ENCODE measurements at regions not wholly inside any gene's neighbourhood (a gene's known extent, or its start where the extent isn't known, plus 50 kb on each side); places are given as distances from the start of the nearest gene placed in this dataset.

DNA sequence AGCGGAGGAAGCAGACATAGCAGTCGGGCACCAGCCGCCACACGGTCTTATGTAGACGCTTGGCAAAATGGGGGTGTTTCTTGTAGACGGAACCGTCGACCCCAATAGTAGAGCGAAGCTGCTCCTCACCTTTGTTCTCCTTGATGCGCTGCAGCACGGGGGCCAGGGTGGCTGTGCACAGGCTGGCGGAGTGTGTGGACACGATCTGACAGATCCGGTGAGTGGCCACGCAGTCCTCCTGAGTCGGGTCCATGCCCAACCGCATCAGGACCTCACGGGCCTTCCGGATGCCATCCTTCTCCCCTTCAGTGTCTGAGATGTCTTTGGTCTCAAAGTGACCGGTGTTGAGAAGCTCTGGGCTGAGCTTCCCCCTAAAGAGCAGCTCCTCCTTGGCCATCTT lies 153.0 kb downstream of the TENT5D start:
- no peak for TF ChIP-seq TCF12 (IDR thresholded peaks at IDR 0.05; ENCODE audit: low read depth)
- no peak for TF ChIP-seq RAD21 (IDR thresholded peaks at IDR 0.05; ENCODE audit: low read depth)
- TF ChIP-seq TAF1 (IDR thresholded peaks at IDR 0.05; ENCODE audit: low read depth) = no peak
- TF ChIP-seq, protein P1, sequence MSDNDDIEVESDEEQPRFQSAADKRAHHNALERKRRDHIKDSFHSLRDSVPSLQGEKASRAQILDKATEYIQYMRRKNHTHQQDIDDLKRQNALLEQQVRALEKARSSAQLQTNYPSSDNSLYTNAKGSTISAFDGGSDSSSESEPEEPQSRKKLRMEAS (IDR thresholded peaks at IDR 0.05) = no peak
- no peak for TF ChIP-seq ZBTB7A (IDR thresholded peaks at IDR 0.05; ENCODE audit: low read depth)
- TF ChIP-seq TEAD4 (IDR thresholded peaks at IDR 0.05) = no peak
- no peak for TF ChIP-seq YY1 (IDR thresholded peaks at IDR 0.05; ENCODE audit: low read depth)
- TF ChIP-seq, protein P2, sequence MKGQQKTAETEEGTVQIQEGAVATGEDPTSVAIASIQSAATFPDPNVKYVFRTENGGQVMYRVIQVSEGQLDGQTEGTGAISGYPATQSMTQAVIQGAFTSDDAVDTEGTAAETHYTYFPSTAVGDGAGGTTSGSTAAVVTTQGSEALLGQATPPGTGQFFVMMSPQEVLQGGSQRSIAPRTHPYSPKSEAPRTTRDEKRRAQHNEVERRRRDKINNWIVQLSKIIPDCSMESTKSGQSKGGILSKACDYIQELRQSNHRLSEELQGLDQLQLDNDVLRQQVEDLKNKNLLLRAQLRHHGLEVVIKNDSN (IDR thresholded peaks at IDR 0.05) = no peak
- no peak for TF ChIP-seq FOXM1 (IDR thresholded peaks at IDR 0.05; ENCODE audit: borderline replicate concordance, low read depth)
- TF ChIP-seq EP300 (IDR thresholded peaks at IDR 0.05; ENCODE audit: borderline replicate concordance) = no peak

DNA sequence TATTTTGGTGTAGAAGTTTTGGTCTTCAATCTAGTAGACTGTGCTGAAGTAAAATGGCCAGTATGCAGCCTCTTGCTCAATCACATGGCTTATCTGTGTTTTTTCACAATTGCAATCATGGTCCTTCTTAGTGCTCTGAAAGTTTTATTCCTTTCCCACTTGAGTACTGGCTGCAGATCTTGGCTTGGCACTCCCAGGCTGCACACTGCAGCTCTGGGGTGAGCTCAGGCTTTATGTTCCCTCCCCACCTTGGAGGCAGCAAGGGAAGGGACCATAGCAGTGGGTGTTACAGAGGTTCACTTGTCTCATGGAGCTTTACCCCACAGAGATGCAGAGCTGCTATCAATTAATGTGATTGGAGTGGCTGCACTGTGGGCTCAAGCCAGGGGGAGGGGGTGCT lies 156.0 kb downstream of the TENT5D start:
- TF ChIP-seq CREB1 (IDR thresholded peaks at IDR 0.05; ENCODE audit: low read depth) (no peak), TAF1 (IDR thresholded peaks at IDR 0.05; ENCODE audit: low read depth) (no peak), EGR1 (IDR thresholded peaks at IDR 0.05) (no peak), CEBPB (IDR thresholded peaks at IDR 0.05) (no peak), FOXM1 (IDR thresholded peaks at IDR 0.05; ENCODE audit: borderline replicate concordance, low read depth) (no peak), TCF12 (IDR thresholded peaks at IDR 0.05; ENCODE audit: low read depth) (no peak), RAD21 (IDR thresholded peaks at IDR 0.05; ENCODE audit: low read depth) (no peak), YY1 (IDR thresholded peaks at IDR 0.05; ENCODE audit: low read depth) (no peak), ZBTB7A (IDR thresholded peaks at IDR 0.05; ENCODE audit: low read depth) (no peak), NFIC (IDR thresholded peaks at IDR 0.05) (no peak)
- TF ChIP-seq, protein P1 (IDR thresholded peaks at IDR 0.05) = no peak
- TF ChIP-seq, protein P2 (IDR thresholded peaks at IDR 0.05) = no peak

DNA sequence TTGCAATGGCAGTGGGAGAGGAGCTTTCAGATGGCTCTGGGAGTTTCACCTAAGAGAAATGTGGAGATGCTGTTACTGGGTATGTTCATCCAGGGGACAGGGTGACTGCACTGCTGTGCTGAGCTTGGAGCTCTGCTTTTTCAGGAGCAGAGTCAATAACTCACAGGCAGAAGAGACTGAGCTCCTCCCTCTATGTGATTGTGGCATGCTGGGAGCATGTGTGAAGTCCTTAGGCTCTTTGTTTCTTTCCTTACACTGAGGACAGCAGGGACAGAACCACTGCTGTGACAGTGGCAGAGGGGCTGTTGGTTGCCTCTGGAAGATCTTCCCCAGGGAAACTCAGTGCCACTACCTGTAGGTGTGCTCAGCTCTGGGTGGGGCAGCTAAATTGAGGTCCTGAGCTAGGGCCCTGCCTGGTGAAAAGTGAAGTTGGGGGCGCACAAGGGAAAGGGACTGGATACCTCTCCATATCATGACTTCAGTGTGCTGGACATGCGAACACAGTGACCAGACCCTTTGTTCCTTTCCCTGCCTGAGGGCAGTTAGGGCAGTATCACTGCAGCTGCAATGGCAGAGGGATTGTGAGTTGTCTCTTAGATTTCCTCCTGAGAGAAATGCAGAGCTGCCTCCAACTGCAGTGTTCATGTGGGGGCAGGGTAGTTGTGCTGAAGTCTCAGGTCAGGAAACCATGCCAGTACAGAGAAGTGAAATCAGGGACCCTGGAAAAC lies 156.7 kb downstream of the TENT5D start:
- TF ChIP-seq YY1 (IDR thresholded peaks at IDR 0.05; ENCODE audit: low read depth) = no peak

DNA sequence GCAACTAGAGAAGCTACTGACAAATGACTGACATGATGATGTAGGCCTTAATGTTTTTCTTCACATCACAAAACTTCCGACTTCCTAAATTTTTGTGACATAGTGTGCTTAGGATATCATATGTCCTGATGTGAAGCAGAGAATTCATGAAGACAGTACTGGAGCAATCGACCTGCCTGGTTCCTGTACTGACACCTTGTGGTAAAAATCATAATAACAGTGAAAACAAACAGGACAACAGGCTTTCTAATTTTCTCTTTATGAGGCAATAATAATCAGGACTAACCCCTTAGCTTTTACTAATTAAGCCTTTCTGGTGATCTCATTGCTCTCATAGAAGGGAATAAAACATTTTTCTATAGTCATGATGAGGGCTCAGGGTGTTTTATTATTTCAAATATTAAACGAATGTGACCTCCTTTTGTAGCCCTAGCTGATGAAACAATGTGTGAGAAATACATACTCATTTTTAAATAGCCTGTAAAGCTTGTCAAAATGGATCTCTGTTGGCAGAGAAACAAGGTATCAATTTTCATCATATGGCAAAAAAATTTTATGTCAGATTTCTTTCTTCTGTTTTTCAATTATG lies 158.4 kb downstream of the TENT5D start:
- TF ChIP-seq EP300 (IDR thresholded peaks at IDR 0.05; ENCODE audit: borderline replicate concordance) (no peak), RAD21 (IDR thresholded peaks at IDR 0.05; ENCODE audit: low read depth) (peak; percentile 37; the same call in 1 of the 2 replicates)

DNA sequence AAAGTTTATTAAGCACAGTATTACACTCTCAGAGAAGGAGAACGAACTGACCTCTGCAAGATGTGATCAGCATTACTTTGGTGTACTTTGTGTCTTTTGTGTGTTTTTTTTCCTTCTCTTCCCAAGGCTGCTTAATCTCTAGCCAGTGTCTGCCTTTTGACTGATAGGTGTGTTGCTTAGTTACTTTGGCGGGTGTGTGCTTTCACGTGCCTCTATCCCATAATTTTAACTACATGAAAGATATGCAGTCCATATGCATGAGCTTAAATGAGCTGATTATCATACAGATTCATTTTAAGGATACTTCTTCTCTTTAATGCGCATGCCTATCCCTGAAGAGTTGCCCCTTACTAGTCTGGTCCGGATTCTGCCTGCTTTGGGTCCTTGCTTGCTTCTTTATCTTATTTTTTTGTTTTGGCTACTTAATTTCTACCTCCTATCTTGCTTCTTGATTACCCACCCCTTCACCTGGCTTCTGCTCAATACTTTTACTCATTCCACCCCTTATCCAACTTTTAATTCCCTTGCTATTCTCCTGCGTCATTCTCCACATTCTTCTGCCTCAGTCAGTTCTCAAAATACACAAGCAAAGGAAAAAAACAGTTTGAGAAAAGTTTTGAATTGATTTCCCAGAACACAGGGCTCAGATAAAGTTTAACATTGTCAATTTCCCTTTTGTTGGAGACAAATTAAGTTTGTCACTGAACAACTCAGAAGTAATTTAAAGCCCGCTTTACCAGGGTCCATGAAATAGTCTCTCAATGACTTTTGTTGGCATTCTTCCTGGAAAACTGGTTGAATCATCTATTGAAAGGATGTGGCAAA lies 182.0 kb downstream of the TENT5D start:
- no peak for TF ChIP-seq ZBTB7A (IDR thresholded peaks at IDR 0.05; ENCODE audit: low read depth)
- TF ChIP-seq RAD21 (IDR thresholded peaks at IDR 0.05; ENCODE audit: low read depth) = no peak
- TF ChIP-seq EP300 (IDR thresholded peaks at IDR 0.05; ENCODE audit: borderline replicate concordance) = no peak

Measured in Ishikawa (cell line).